HG02884 (cell line): ENCODE measurements at regions not wholly inside any gene's neighbourhood (a gene's known extent, or its start where the extent isn't known, plus 50 kb on each side); places are given as distances from the start of the nearest gene placed in this dataset.
"Not testable (repeated sequence)": the region's sequence is repeated elsewhere in the genome, so short reads cannot be mapped to it uniquely, and the experiment has no call there.

ENCODE experiments used
- ATAC-seq: cut with Tn5 transposase; IDR thresholded peaks from one replicate; pipeline ENCODE4 v1.9.1; 2021; ENCODE audit warnings: mild to moderate bottlenecking, moderate library complexity; ENCODE audit not compliant: unreplicated experiment

GRCh38 chr6:15748341-15748740 lies 85.5 kb upstream of the DTNBP1 start:
- no peak for ATAC-seq

DNA sequence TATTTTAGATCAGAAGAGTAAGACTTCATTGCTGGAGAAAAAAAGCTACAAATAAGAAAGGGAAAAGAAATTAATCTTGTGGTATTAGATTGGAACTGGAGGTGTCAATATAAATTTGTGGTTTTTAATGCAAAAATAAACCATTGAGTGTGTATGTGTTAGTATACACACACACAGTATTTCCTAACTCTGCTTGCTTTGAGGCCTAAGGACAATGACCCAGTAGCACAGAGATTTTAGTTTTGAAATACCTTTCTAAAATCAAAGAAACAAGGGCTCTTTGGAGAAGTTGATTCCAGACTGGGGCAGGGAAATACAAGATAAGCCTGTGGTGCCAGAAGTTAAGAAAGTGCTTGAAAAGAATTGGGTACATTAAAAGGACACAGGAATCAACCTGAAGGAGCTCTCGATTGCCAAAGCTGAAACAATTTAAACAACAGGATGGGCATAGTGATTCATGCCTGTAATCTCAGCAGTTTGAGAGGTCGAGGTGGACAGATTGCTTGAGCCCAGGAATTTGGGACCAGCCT lies 84.6 kb upstream of the DTNBP1 start:
- ATAC-seq = no peak

GRCh38 chr6:15745781-15746180 lies 83.0 kb upstream of the DTNBP1 start:
- no peak for ATAC-seq

DNA sequence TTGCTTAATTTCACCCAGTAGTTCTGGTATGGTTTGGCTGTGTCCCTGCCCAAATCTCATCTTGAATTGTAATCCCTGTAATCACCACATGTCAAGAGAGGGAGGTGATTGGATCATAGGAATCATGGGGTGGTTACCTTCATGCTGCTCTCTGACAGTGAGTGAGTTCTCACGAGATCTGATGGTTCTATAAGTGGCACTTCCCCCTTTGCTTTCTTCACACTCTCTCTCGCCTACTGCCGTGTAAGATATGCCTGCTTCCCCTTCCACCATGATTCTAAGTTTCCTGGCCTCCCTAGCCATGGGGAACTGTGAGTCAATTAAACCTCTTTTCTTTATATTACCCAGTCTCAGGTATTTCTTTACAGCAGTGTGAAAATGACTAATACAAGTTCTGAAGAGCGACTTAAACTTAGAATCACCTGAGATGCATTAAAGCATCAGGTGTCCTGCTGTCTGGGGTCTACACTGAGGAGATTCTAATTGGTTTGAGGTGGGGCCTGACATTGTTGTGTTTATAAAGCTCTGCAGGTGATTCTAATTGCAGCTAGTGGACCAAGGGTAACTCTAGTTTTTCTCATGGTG lies 82.1 kb upstream of the DTNBP1 start:
- ATAC-seq = no peak

DNA sequence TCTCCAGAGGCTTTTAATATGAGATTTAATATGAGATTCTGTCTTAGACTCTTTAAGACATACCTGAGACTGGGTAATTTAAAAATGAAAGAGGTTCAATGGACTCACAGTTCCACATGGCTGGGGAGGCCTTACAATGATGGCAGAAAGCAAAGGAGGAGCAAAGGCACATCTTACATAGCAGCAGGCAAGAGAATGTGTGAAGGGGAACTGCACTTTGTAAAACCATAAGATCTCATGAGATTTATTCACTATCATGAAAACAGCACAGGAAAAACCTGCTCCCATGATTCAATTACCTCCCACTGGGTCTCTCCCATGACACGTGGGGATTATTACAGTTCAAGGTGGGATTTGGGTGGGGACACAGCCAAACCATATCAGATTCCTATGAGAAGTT lies 79.2 kb upstream of the DTNBP1 start:
- ATAC-seq = not testable (repeated sequence)

DNA sequence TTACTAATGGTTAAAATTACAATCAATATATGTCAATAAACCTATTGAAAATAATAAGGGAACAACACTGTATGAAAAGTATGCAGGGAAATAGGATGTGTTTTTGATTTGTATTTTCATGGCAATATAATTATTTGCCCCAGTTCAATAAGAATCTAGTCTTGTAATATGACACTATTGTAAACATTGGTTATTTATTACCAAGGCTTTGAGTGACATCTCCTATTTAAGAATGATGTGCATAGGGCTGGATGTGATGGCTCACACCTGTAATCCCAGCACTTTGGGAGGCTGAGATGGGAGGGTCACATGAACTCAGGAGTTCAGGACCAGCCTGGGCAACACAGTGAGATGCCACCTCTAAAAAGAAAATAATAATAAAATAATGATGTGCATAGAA lies 78.6 kb upstream of the DTNBP1 start:
- ATAC-seq = no peak

DNA sequence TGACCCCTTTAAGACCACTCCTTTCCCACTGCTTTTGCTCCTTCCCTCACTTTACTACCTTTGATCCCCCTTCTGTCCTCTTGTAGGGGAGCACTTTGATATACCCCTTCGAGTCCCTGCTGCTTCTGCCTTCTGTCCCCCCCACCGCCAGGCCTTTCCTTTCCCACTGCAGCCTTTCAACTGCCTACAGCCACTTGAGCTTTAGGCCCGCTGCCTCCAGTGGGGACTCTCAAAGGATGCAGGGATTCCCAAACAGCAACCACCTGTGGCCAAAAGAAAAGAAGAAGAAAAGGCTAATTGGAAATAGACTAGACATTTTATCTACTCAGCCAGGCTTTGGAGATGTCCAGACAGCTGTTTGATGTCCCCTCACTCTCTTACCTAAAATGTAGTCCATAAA lies 77.0 kb upstream of the DTNBP1 start:
- no peak for ATAC-seq

DNA sequence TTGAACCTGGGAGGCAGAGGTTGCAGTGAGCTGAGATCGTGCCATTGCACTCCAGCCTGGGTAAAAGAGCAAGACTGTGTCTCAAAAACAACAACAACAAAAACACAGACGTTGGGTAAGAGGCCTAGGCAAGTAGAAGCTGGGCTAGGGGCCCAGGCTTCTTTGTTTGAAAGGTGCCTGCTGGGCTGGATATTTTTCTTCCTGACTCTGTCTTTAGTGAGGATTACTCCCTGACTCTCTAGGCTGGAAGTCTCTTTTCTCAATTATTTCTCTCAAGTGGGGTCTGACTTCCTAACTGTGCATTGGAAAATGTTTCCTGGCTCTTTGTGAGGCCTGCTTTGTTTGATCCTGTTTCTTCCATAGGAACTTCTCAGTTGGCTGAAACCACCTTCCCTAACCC lies 76.5 kb upstream of the DTNBP1 start:
- ATAC-seq = no peak

- not testable (repeated sequence) for ATAC-seq
These were observed 75.4 kb upstream of the DTNBP1 start for GRCh38 chr6:15738195-15738594.

DNA sequence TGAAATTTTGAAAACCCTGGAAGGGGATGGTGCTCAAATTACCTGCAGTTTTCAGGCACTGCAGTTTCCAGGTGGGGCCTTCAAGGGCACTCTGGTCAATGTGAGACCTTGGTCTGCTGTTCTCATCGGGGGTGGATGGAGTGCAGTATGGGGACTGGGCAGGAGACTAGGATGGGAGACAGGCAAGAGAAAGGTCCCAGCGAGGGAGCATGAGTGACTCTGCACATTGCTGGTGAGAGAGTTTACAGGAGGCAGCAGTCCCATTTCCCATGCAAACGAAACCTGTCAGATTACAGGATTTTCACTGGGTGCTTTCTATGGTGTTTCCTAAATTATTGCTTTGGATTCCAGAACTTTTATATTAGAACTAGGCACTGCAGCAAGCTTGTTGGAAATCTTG lies 73.5 kb upstream of the DTNBP1 start:
- no peak for ATAC-seq

- ATAC-seq = no peak
These were observed 72.9 kb upstream of the DTNBP1 start for GRCh38 chr6:15735567-15736265.

GRCh38 chr6:15734118-15734897 lies 71.5 kb upstream of the DTNBP1 start:
- no peak for ATAC-seq

GRCh38 chr6:15730922-15731321 lies 68.1 kb upstream of the DTNBP1 start:
- ATAC-seq = no peak

- ATAC-seq = no peak
These were observed 67.6 kb upstream of the DTNBP1 start for GRCh38 chr6:15730442-15730841.

GRCh38 chr6:15722731-15723130 lies 59.9 kb upstream of the DTNBP1 start:
- no peak for ATAC-seq

GRCh38 chr6:15716889-15717288 lies 54.1 kb upstream of the DTNBP1 start:
- no peak for ATAC-seq

DNA sequence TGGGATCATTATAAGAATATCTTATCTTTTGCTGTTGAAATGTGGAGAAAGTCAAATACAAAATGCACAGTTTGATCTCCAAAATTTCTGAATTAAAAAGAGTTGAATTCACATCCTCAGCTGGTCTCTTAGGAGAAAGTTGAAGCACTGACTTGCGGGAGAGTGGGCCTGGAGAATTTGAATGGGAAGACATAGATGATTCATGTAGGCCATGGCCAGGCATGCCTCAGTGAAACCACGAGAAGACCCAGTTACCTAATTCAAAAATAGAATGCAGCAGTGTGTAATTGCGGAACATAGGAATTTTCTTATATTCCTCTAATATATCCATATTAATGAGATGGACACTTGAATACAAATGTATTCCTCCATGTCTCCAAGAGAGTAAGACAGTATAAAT lies 53.0 kb upstream of the DTNBP1 start:
- no peak for ATAC-seq

- no peak for ATAC-seq
These were observed 52.2 kb upstream of the DTNBP1 start for GRCh38 chr6:15715060-15715459.

GRCh38 chr6:15714658-15715057 lies 51.8 kb upstream of the DTNBP1 start:
- ATAC-seq = no peak

- ATAC-seq = no peak
These were observed 50.5 kb upstream of the DTNBP1 start for GRCh38 chr6:15713325-15713724.

GRCh38 chr6:15712797-15713196 lies 50.0 kb upstream of the DTNBP1 start:
- ATAC-seq = no peak
